ENCODE measurements at regions not wholly inside any gene's neighbourhood (a gene's known extent, or its start where the extent isn't known, plus 50 kb on each side); places are given as distances from the start of the nearest gene placed in this dataset.

DNA sequence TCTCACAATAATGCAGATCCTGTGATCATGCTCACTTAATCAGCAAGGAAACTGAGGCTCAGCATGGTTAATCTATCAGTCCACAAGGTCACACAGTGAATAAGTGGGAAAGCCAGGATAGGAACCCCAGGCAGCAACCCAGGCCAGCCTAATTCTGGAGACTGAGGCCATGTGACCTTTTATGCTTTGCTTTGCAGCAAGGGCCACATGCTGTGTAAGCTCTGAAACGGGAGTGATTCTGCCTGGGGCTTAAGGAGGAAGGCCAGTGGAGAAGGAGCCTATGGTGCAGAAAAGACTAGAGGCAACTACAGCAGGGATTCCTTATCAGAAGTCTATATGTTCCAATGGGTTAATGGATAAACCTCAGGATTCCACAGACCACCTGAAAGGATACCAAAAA, 157.6 kb upstream of the PPP2R3A start:
- Mint-ChIP-seq H3K9me3 (ENCODE audit: unreplicated experiment) (no peaks in the 10 kb centered on the region), H3K4me1 (ENCODE audit: unreplicated experiment) (no peaks in the 10 kb centered on the region), H3K4me3 (ENCODE audit: unreplicated experiment) (no peak overlapping the region), H3K27me3 (ENCODE audit: unreplicated experiment) (peaks cover 4% of the 10 kb centered on the region), H3K27ac (ENCODE audit: unreplicated experiment) (no peak overlapping the region), H3K36me3 (ENCODE audit: low read depth, unreplicated experiment) (no peaks in the 10 kb centered on the region)
- TF ChIP-seq, protein P1, sequence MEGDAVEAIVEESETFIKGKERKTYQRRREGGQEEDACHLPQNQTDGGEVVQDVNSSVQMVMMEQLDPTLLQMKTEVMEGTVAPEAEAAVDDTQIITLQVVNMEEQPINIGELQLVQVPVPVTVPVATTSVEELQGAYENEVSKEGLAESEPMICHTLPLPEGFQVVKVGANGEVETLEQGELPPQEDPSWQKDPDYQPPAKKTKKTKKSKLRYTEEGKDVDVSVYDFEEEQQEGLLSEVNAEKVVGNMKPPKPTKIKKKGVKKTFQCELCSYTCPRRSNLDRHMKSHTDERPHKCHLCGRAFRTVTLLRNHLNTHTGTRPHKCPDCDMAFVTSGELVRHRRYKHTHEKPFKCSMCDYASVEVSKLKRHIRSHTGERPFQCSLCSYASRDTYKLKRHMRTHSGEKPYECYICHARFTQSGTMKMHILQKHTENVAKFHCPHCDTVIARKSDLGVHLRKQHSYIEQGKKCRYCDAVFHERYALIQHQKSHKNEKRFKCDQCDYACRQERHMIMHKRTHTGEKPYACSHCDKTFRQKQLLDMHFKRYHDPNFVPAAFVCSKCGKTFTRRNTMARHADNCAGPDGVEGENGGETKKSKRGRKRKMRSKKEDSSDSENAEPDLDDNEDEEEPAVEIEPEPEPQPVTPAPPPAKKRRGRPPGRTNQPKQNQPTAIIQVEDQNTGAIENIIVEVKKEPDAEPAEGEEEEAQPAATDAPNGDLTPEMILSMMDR (IDR thresholded peaks at IDR 0.05; ENCODE audit: unreplicated experiment), result no peak
- DNase-seq (ENCODE audit: low spot score), result no peak

DNA sequence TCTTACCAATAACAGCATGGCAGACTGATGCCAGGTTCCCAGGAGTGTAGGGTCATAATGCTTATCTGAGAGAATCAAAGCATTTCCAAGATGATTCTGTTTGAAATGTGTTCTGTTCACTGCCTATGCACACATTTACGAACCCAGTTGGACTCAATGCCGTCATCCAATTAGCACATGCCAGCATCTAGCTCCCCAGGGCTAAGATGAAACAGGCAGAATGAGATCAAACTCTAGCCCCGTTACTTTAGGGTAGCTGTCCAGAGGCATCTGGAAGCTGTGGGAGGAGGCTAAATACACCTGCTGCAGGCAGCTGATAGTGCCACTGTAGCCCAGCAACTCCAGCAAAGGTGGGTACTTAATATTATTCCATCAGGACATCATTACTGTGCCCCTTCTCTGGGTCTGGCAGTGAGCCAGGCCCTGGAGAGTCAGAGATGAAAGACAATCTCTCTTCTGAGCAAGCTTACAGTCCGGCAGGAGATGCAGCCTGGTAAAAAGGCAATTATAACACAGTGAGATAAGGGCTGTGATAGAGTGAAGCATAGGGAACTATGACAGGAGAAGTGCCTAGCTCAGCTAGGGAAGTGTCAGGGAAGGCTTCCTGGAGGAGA, 156.4 kb upstream of the PPP2R3A start:
- no peak for DNase-seq (ENCODE audit: low spot score)
- Mint-ChIP-seq H3K27ac (ENCODE audit: unreplicated experiment) (no peak overlapping the region), H3K36me3 (ENCODE audit: low read depth, unreplicated experiment) (no peaks in the 10 kb centered on the region), H3K9me3 (ENCODE audit: unreplicated experiment) (no peaks in the 10 kb centered on the region), H3K4me3 (ENCODE audit: unreplicated experiment) (no peak overlapping the region), H3K4me1 (ENCODE audit: unreplicated experiment) (no peaks in the 10 kb centered on the region), H3K27me3 (ENCODE audit: unreplicated experiment) (peaks cover 4% of the 10 kb centered on the region)
- TF ChIP-seq, protein P1 (IDR thresholded peaks at IDR 0.05; ENCODE audit: unreplicated experiment), result no peak

DNA sequence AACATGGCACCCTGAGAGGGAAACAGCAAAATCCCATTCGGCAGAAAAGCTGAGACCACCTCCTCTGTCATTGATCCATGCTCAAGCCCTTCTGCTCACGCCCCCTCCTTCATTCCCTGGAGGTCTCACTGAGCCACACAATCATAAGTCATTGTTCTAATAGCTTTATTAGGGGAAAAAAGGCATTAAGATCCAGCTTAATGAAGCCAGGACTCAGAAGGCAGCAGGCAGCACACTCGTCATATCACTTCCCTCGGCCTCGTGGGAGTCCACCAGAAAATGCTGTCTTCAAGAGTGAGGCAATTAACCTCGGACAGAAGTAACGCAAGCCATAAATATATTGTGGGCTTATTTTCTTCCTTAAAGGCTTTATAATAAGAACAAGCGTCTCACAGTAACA, 153.9 kb upstream of the PPP2R3A start:
- H3K4me1 Mint-ChIP-seq (ENCODE audit: unreplicated experiment), result no peaks in the 10 kb centered on the region
- TF ChIP-seq, protein P1 (IDR thresholded peaks at IDR 0.05; ENCODE audit: unreplicated experiment), result no peak
- no peak for DNase-seq (ENCODE audit: low spot score)
- H3K36me3 Mint-ChIP-seq (ENCODE audit: low read depth, unreplicated experiment), result no peaks in the 10 kb centered on the region
- no peak overlapping the region for H3K4me3 Mint-ChIP-seq (ENCODE audit: unreplicated experiment)
- H3K27me3 Mint-ChIP-seq (ENCODE audit: unreplicated experiment), result peaks cover 4% of the 10 kb centered on the region
- H3K27ac Mint-ChIP-seq (ENCODE audit: unreplicated experiment), result no peak overlapping the region
- no peaks in the 10 kb centered on the region for H3K9me3 Mint-ChIP-seq (ENCODE audit: unreplicated experiment)

DNA sequence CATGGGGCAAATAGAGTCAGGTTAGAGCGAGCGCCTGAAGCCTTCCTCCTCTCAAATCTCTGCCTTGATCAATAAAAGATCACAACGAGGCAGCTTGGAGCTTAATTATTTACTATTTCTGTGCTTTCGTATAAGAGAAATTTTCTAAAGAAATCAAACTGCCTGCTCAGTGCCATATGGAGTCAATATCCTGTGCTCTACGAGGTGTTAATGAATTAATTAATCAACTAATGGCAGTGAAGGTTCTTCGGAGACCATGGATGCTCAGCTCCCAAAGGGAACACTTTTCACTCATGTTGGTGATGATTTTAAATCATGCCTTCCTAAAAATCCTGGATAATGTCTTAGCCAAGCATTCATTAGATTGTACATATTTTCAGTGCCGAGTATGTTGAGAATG, 153.5 kb upstream of the PPP2R3A start:
- H3K36me3 Mint-ChIP-seq (ENCODE audit: low read depth, unreplicated experiment), result no peaks in the 10 kb centered on the region
- no peaks in the 10 kb centered on the region for H3K4me1 Mint-ChIP-seq (ENCODE audit: unreplicated experiment)
- no peaks in the 10 kb centered on the region for H3K9me3 Mint-ChIP-seq (ENCODE audit: unreplicated experiment)
- no peak overlapping the region for H3K4me3 Mint-ChIP-seq (ENCODE audit: unreplicated experiment)
- no peak for DNase-seq (ENCODE audit: low spot score)
- peaks cover 4% of the 10 kb centered on the region for H3K27me3 Mint-ChIP-seq (ENCODE audit: unreplicated experiment)
- H3K27ac Mint-ChIP-seq (ENCODE audit: unreplicated experiment), result no peak overlapping the region
- TF ChIP-seq, protein P1 (IDR thresholded peaks at IDR 0.05; ENCODE audit: unreplicated experiment), result no peak

DNA sequence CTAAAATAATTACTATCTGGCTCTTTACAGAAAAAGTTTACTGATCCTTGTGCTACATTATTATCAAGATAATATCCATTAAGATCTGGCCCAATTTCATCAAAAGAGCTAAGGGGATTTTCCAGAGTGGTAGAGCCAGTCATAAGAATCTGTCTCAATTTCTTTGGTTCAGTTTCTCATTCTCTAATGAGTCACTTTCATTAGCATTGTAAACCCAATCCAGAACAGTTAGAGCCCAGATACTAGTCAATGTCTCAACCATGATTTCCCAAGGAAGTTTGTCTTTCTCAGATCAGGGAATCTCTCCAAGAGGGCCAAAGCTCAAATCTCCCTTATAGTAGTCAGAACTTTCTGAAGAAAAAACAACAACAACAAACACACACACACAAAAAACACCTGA, 131.1 kb upstream of the PPP2R3A start:
- TF ChIP-seq, protein P1 (IDR thresholded peaks at IDR 0.05; ENCODE audit: unreplicated experiment), result no peak

More for the DNA sequence above, 131.1 kb upstream of the PPP2R3A start:
- Mint-ChIP-seq H3K27ac (ENCODE audit: unreplicated experiment) (no peak overlapping the region), H3K27me3 (ENCODE audit: unreplicated experiment) (no peaks in the 10 kb centered on the region), H3K9me3 (ENCODE audit: unreplicated experiment) (no peaks in the 10 kb centered on the region), H3K36me3 (ENCODE audit: low read depth, unreplicated experiment) (no peaks in the 10 kb centered on the region), H3K4me3 (ENCODE audit: unreplicated experiment) (no peak overlapping the region), H3K4me1 (ENCODE audit: unreplicated experiment) (no peaks in the 10 kb centered on the region)
- DNase-seq (ENCODE audit: low spot score), result no peak

Measured in endothelial cell (in vitro differentiated cells).